Mucosa of stomach (tissue), 1 donor: ENCODE measurements at regions not wholly inside any gene's neighbourhood (a gene's known extent, or its start where the extent isn't known, plus 50 kb on each side); places are given as distances from the start of the nearest gene placed in this dataset.

Experiments used
- H3K27me3 ChIP-seq: one replicate; pipeline ENCODE4 v1.7.0; 2013; ENCODE audit warnings: mild to moderate bottlenecking, low read length; ENCODE audit not compliant: control insufficient read depth, insufficient read depth
- H3K36me3 ChIP-seq: one replicate; pipeline ENCODE4 v1.7.0; 2013; ENCODE audit warnings: low read length; ENCODE audit not compliant: control insufficient read depth, insufficient read depth
- H3K4me1 ChIP-seq: one replicate; pipeline ENCODE4 v1.7.0; 2013; ENCODE audit warnings: mild to moderate bottlenecking, low read length; ENCODE audit not compliant: control insufficient read depth, insufficient read depth
- H3K4me3 ChIP-seq: one replicate; pipeline ENCODE4 v1.7.0; 2013; ENCODE audit warnings: low read length
- H3K9ac ChIP-seq: one replicate; pipeline ENCODE4 v1.7.0; 2013; ENCODE audit warnings: mild to moderate bottlenecking, low read length, moderate library complexity
- H3K9me3 ChIP-seq: one replicate; pipeline ENCODE4 v1.7.0; 2013; ENCODE audit warnings: mild to moderate bottlenecking, low read length, moderate library complexity; ENCODE audit not compliant: control insufficient read depth
- donor health status: Pancreatic carcinoma.

GRCh38 chr22:27615408-27615807 lies 186.1 kb downstream of the MN1 start:
- Histone ChIP-seq H3K4me3 (no peak overlapping the region), H3K27me3 (peaks cover 33% of the 10 kb centered on the region), H3K36me3 (no peaks in the 10 kb centered on the region), H3K9me3 (no peaks in the 10 kb centered on the region), H3K4me1 (no peaks in the 10 kb centered on the region), H3K9ac (no peak overlapping the region)

- no peaks in the 10 kb centered on the region for H3K9me3 ChIP-seq
- no peaks in the 10 kb centered on the region for H3K4me1 ChIP-seq
- H3K9ac ChIP-seq: no peak overlapping the region
- H3K36me3 ChIP-seq: no peaks in the 10 kb centered on the region
- H3K4me3 ChIP-seq: no peak overlapping the region
- H3K27me3 ChIP-seq: peaks cover 33% of the 10 kb centered on the region
Observed at GRCh38 chr22:27616033-27616432, 185.5 kb downstream of the MN1 start.

- no peaks in the 10 kb centered on the region for H3K4me1 ChIP-seq
- H3K27me3 ChIP-seq: peaks cover 28% of the 10 kb centered on the region
- H3K9me3 ChIP-seq: no peaks in the 10 kb centered on the region
- no peak overlapping the region for H3K4me3 ChIP-seq
- H3K9ac ChIP-seq: no peak overlapping the region
- no peaks in the 10 kb centered on the region for H3K36me3 ChIP-seq
Observed at GRCh38 chr22:27617214-27617881, 184.2 kb downstream of the MN1 start.

GRCh38 chr22:27620367-27621154 lies 181.0 kb downstream of the MN1 start:
- Histone ChIP-seq H3K36me3 (no peaks in the 10 kb centered on the region), H3K4me1 (no peaks in the 10 kb centered on the region), H3K9ac (no peak overlapping the region), H3K4me3 (no peak overlapping the region), H3K27me3 (no peaks in the 10 kb centered on the region), H3K9me3 (no peaks in the 10 kb centered on the region)

GRCh38 chr22:27621486-27622070 lies 180.0 kb downstream of the MN1 start:
- H3K27me3 ChIP-seq: no peaks in the 10 kb centered on the region

GRCh38 chr22:27624042-27624441 lies 177.5 kb downstream of the MN1 start:
- Histone ChIP-seq H3K4me1 (no peaks in the 10 kb centered on the region), H3K4me3 (no peak overlapping the region), H3K36me3 (no peaks in the 10 kb centered on the region), H3K9ac (no peak overlapping the region), H3K9me3 (no peaks in the 10 kb centered on the region), H3K27me3 (no peaks in the 10 kb centered on the region)

More at GRCh38 chr22:27621486-27622070, 180.0 kb downstream of the MN1 start:
- H3K4me1 ChIP-seq: no peaks in the 10 kb centered on the region
- H3K36me3 ChIP-seq: no peaks in the 10 kb centered on the region
- no peaks in the 10 kb centered on the region for H3K9me3 ChIP-seq
- no peak overlapping the region for H3K9ac ChIP-seq
- H3K4me3 ChIP-seq: no peak overlapping the region

- Histone ChIP-seq H3K27me3 (no peaks in the 10 kb centered on the region), H3K9ac (no peak overlapping the region), H3K36me3 (no peaks in the 10 kb centered on the region), H3K4me1 (no peaks in the 10 kb centered on the region), H3K9me3 (no peaks in the 10 kb centered on the region), H3K4me3 (no peak overlapping the region)
Observed at GRCh38 chr22:27624705-27625104, 176.9 kb downstream of the MN1 start.

GRCh38 chr22:27625769-27626674 lies 175.5 kb downstream of the MN1 start:
- Histone ChIP-seq H3K36me3 (no peaks in the 10 kb centered on the region), H3K4me3 (no peak overlapping the region), H3K9me3 (no peaks in the 10 kb centered on the region), H3K27me3 (no peaks in the 10 kb centered on the region), H3K9ac (no peak overlapping the region), H3K4me1 (no peaks in the 10 kb centered on the region)

GRCh38 chr22:27626675-27627443 lies 174.7 kb downstream of the MN1 start:
- no peaks in the 10 kb centered on the region for H3K27me3 ChIP-seq
- no peak overlapping the region for H3K9ac ChIP-seq
- no peak overlapping the region for H3K4me3 ChIP-seq
- H3K9me3 ChIP-seq: no peaks in the 10 kb centered on the region
- no peaks in the 10 kb centered on the region for H3K36me3 ChIP-seq
- H3K4me1 ChIP-seq: no peaks in the 10 kb centered on the region

- Histone ChIP-seq H3K36me3 (no peaks in the 10 kb centered on the region), H3K9me3 (no peaks in the 10 kb centered on the region), H3K4me3 (no peak overlapping the region), H3K4me1 (no peaks in the 10 kb centered on the region), H3K27me3 (peaks cover 3% of the 10 kb centered on the region), H3K9ac (no peak overlapping the region)
Observed at GRCh38 chr22:27627444-27627833, 174.1 kb downstream of the MN1 start.

GRCh38 chr22:27627901-27628300 lies 173.7 kb downstream of the MN1 start:
- Histone ChIP-seq H3K9ac (no peak overlapping the region), H3K36me3 (no peaks in the 10 kb centered on the region), H3K27me3 (peaks cover 8% of the 10 kb centered on the region), H3K9me3 (no peaks in the 10 kb centered on the region), H3K4me3 (no peak overlapping the region), H3K4me1 (no peaks in the 10 kb centered on the region)
